ENCODE measurements at regions not wholly inside any gene's neighbourhood (a gene's known extent, or its start where the extent isn't known, plus 50 kb on each side); places are given as distances from the start of the nearest gene placed in this dataset.

GRCh38 chr12:90199006-90199405, 490.4 kb upstream of the ATP2B1 start:
- SMC1A ChIA-PET (ENCODE audit: uncharacterized antibody, unreplicated experiment), result interaction anchor here (0.9 kb wide), 1 partner anchor 642 kb away, joined by 4 read pairs; no protein-coding TSS in a partner anchor
- ATAC-seq (no peak), DNase-seq (ENCODE audit: low read depth, low spot score) (no peak), FAIRE-seq (no peak)
- RAD21 ChIA-PET (ENCODE audit: unreplicated experiment), result no interaction called here
- in situ Hi-C loops (cut with MboI), result no loop called here
- 0% methylated on average over 1 of the region's 1 CpG for WGBS (ENCODE audit: insufficient coverage, insufficient replicate concordance, low lambda C conversion rate, missing lambda C conversion rate)
- Histone ChIP-seq H3K4me3 (no peak overlapping the region), H3K4me2 (ENCODE audit: control insufficient read depth, insufficient read depth) (no peak overlapping the region), H3K36me3 (ENCODE audit: control insufficient read depth in 2 of 2, insufficient read depth in 2 of 2, low read length in 1 of 2) (no peaks in the 10 kb centered on the region), H2AFZ (ENCODE audit: control insufficient read depth, low read depth, low read length) (no peak overlapping the region), H4K20me1 (ENCODE audit: control insufficient read depth, insufficient read depth) (no peaks in the 10 kb centered on the region), H3K27ac (ENCODE audit: control insufficient read depth, insufficient read depth) (no peak overlapping the region), H3K27me3 (replicated peaks in 1 of 2; ENCODE audit: control insufficient read depth in 2 of 2, insufficient read depth in 2 of 2, low read length in 1 of 2) (no peaks in the 10 kb centered on the region), H3K9ac (ENCODE audit: control insufficient read depth, insufficient read depth, low read length) (no peak overlapping the region), H3K9me3 (replicated peaks; ENCODE audit: control insufficient read depth, insufficient read depth, low read length) (no peaks in the 10 kb centered on the region), H3K4me1 (ENCODE audit: control insufficient read depth, insufficient read depth, low read length) (no peaks in the 10 kb centered on the region), H3K79me2 (ENCODE audit: control insufficient read depth, insufficient read depth, low read length) (no peaks in the 10 kb centered on the region)
- no TSS peak for BruUV-seq (replicated peaks)
- CTCF ChIA-PET, result interaction anchor here (1.4 kb wide), 1 partner anchor 737 kb away, joined by 4 read pairs; no protein-coding TSS in a partner anchor
- intact Hi-C loops (cut with micrococcal nuclease; ENCODE audit: unreplicated experiment), result no loop called here
- POLR2A ChIA-PET, result no interaction called here
- TF ChIP-seq E4F1 (IDR thresholded peaks at IDR 0.05; ENCODE audit: borderline replicate concordance, partially characterized antibody) (no peak), E2F8 (IDR thresholded peaks at IDR 0.05; ENCODE audit: low read depth, partially characterized antibody) (no peak), USF2 (IDR thresholded peaks at IDR 0.05; ENCODE audit: borderline replicate concordance, low read depth, low read length) (no peak), SKIL (IDR thresholded peaks at IDR 0.05; ENCODE audit: low read depth, poor library complexity, severe bottlenecking) (no peak), EZH2 (IDR thresholded peaks at IDR 0.05; ENCODE audit: borderline replicate concordance, control insufficient read depth, low read depth, low read length) (no peak), SMAD1 (IDR thresholded peaks at IDR 0.05; ENCODE audit: low read depth, partially characterized antibody) (no peak), BACH1 (IDR thresholded peaks at IDR 0.05; ENCODE audit: borderline replicate concordance) (no peak), EGR1 (IDR thresholded peaks at IDR 0.05; ENCODE audit: borderline replicate concordance in 1 of 2, low read depth in 2 of 2, low read length in 2 of 2) (no peak), NR2C2 (IDR thresholded peaks at IDR 0.05; ENCODE audit: borderline replicate concordance, control insufficient read depth, insufficient read length, low read depth) (no peak), ATF3 (IDR thresholded peaks at IDR 0.05; ENCODE audit: borderline replicate concordance, extremely low read depth, low read depth, low read length) (no peak), SIX5 (IDR thresholded peaks at IDR 0.05; ENCODE audit: low read depth, low read length, severe bottlenecking) (no peak), TCF12 (IDR thresholded peaks at IDR 0.05; ENCODE audit: low read depth, low read length) (no peak), POLR2A (IDR thresholded peaks at IDR 0.05; ENCODE audit: low read depth, low read length) (no peak), ATF7 (IDR thresholded peaks at IDR 0.05; ENCODE audit: low read depth) (no peak)

All from GM12878 (cell line).